Hepatocyte (in vitro differentiated cells): ENCODE measurements at regions not wholly inside any gene's neighbourhood (a gene's known extent, or its start where the extent isn't known, plus 50 kb on each side); places are given as distances from the start of the nearest gene placed in this dataset.
"Not testable (repeated sequence)": the region's sequence is repeated elsewhere in the genome, so short reads cannot be mapped to it uniquely, and the experiment has no call there.

Experiments used
- DNase-seq: peaks from one replicate; pipeline ENCODE4 v3.0.0-alpha.2; 2016; ENCODE audit warnings: low spot score
- H2AFZ ChIP-seq: fragments of 200-600 bp; sonication (generic); 2 replicates; pipeline ENCODE4 v1.6.0; 2016; ENCODE audit warnings: antibody characterized with exemption, mild to moderate bottlenecking
- H3K27ac ChIP-seq: fragments of 200-600 bp; sonication (generic); 2 replicates; pipeline ENCODE4 v1.5.1; 2016; ENCODE audit warnings: mild to moderate bottlenecking
- H3K27me3 ChIP-seq: fragments of 200-600 bp; sonication (generic); 2 replicates; pipeline ENCODE4 v1.6.1; 2016
- H3K36me3 ChIP-seq: fragments of 200-600 bp; sonication (generic); replicated peaks from 2 replicates; pipeline ENCODE4 v1.5.1; 2016; ENCODE audit warnings: low read depth; ENCODE audit not compliant: insufficient read depth
- H3K4me1 ChIP-seq: fragments of 200-600 bp; sonication (generic); 2 replicates; pipeline ENCODE4 v1.5.1; 2016; ENCODE audit warnings: mild to moderate bottlenecking, moderate library complexity; ENCODE audit not compliant: insufficient read depth
- H3K4me2 ChIP-seq: fragments of 200-600 bp; sonication (generic); 2 replicates; pipeline ENCODE4 v1.6.0; 2016
- H3K4me3 ChIP-seq: fragments of 200-600 bp; sonication (generic); 2 replicates; pipeline ENCODE4 v1.5.1; 2016; ENCODE audit warnings: mild to moderate bottlenecking
- H3K79me2 ChIP-seq: fragments of 200-600 bp; sonication (generic); 2 replicates; pipeline ENCODE4 v1.6.0; 2017; ENCODE audit warnings: mild to moderate bottlenecking
- H3K9me2 ChIP-seq: fragments of 200-600 bp; sonication (generic); replicated peaks from 2 replicates; pipeline ENCODE4 v1.6.0; 2017; ENCODE audit warnings: mild to moderate bottlenecking; ENCODE audit not compliant: insufficient read depth
- H3K9me3 ChIP-seq: fragments of 200-600 bp; sonication (generic); 2 replicates; pipeline ENCODE4 v1.5.1; 2016; ENCODE audit warnings: low read depth, mild to moderate bottlenecking
- H4K20me1 ChIP-seq: fragments of 200-600 bp; sonication (generic); 2 replicates; pipeline ENCODE4 v1.6.0; 2016; ENCODE audit warnings: mild to moderate bottlenecking; ENCODE audit not compliant: insufficient read depth, poor library complexity, severe bottlenecking
- CTCF ChIP-seq: fragments of 200-600 bp; sonication (generic); IDR thresholded peaks from 2 replicates; pipeline ENCODE4 v1.5.1; 2016; ENCODE audit warnings: antibody characterized with exemption, mild to moderate bottlenecking; ENCODE audit not compliant: poor library complexity
- EZH2 ChIP-seq: fragments of 200-600 bp; sonication (generic); IDR thresholded peaks from 2 replicates; pipeline ENCODE4 v1.6.1; 2016; ENCODE audit warnings: antibody characterized with exemption, mild to moderate bottlenecking, borderline replicate concordance
- EZH2phosphoT487 ChIP-seq: fragments of 200-600 bp; sonication (generic); IDR thresholded peaks from one replicate; pipeline ENCODE4 v1.6.1; 2018; ENCODE audit warnings: antibody characterized with exemption, mild to moderate bottlenecking, low read depth, moderate library complexity; ENCODE audit not compliant: unreplicated experiment, severe bottlenecking
- WGBS: methylation state at CpG from one replicate; pipeline ENCODE4 v1.1.6; 2016; ENCODE audit warnings: low lambda C conversion rate; ENCODE audit errors: missing lambda C conversion rate; 5-methylcytosine and 5-hydroxymethylcytosine counted together

- Histone ChIP-seq H3K36me3 (no peaks in the 10 kb centered on the region), H3K4me2 (no peak overlapping the region), H3K9me2 (no peaks in the 10 kb centered on the region), H3K79me2 (no peaks in the 10 kb centered on the region), H3K27me3 (no peaks in the 10 kb centered on the region), H3K4me3 (no peak overlapping the region), H3K27ac (no peak overlapping the region), H3K4me1 (no peaks in the 10 kb centered on the region), H2AFZ (no peak overlapping the region), H3K9me3 (no peaks in the 10 kb centered on the region), H4K20me1 (no peaks in the 10 kb centered on the region)
- WGBS: 38% methylated on average over 2 of the region's 2 CpGs
- DNase-seq: no peak
- TF ChIP-seq EZH2phosphoT487: no peak
- TF ChIP-seq CTCF: no peak
Measured at GRCh38 chr14:40336846-40337245, 904.6 kb upstream of the FBXO33 start.

- WGBS: 89% methylated on average over 9 of the region's 9 CpGs
- not testable (repeated sequence) for H4K20me1 ChIP-seq, DNase-seq, H3K27me3 ChIP-seq, H3K36me3 ChIP-seq, H3K79me2 ChIP-seq, H3K9me2 ChIP-seq, H3K9me3 ChIP-seq, H3K4me2 ChIP-seq, H3K4me3 ChIP-seq, H2AFZ ChIP-seq, H3K27ac ChIP-seq, H3K4me1 ChIP-seq
Measured at GRCh38 chr14:40326519-40326918, 894.3 kb upstream of the FBXO33 start.

- Histone ChIP-seq H4K20me1 (no peaks in the 10 kb centered on the region), H3K36me3 (no peaks in the 10 kb centered on the region), H3K27me3 (no peaks in the 10 kb centered on the region), H3K4me2 (no peak overlapping the region), H3K27ac (no peak overlapping the region), H3K9me2 (no peaks in the 10 kb centered on the region), H3K4me3 (no peak overlapping the region), H2AFZ (no peak overlapping the region), H3K4me1 (no peaks in the 10 kb centered on the region), H3K79me2 (no peaks in the 10 kb centered on the region), H3K9me3 (no peaks in the 10 kb centered on the region)
- DNase-seq: no peak
- whole genome bisulfite sequencing: 60% methylated on average over 2 of the region's 2 CpGs
- TF ChIP-seq CTCF (no peak), EZH2 (no peak), EZH2phosphoT487 (no peak)
Measured at GRCh38 chr14:40318211-40318719, 886.0 kb upstream of the FBXO33 start.

- Histone ChIP-seq H3K4me1 (no peaks in the 10 kb centered on the region), H3K27ac (no peak overlapping the region), H3K9me2 (no peaks in the 10 kb centered on the region), H3K4me2 (no peak overlapping the region), H4K20me1 (no peaks in the 10 kb centered on the region), H3K79me2 (no peaks in the 10 kb centered on the region), H3K4me3 (no peak overlapping the region), H3K27me3 (no peaks in the 10 kb centered on the region), H3K36me3 (no peaks in the 10 kb centered on the region), H3K9me3 (no peaks in the 10 kb centered on the region), H2AFZ (no peak overlapping the region)
- WGBS: 97% methylated on average over 1 of the region's 1 CpG
- no peak for TF ChIP-seq EZH2phosphoT487
- no peak for TF ChIP-seq EZH2
- TF ChIP-seq CTCF: no peak
- no peak for DNase-seq
Measured at GRCh38 chr14:40317690-40318089, 885.5 kb upstream of the FBXO33 start.
